HepG2 (cell line): ENCODE measurements at regions not wholly inside any gene's neighbourhood (a gene's known extent, or its start where the extent isn't known, plus 50 kb on each side); places are given as distances from the start of the nearest gene placed in this dataset.

Experiments used
- ATAC-seq: fragments of 200-7000 bp; cut with Tn5 transposase; 3 replicates; pipeline ENCODE4 v1.9.1; 2020; ENCODE audit warnings: mild to moderate bottlenecking, moderate library complexity
- BruUV-seq: library from RNA; stranded (reverse); fragments of 400-500 nt; replicated peaks from 2 replicates; lab custom pipeline; 2021; lab: Mats Ljungman, UMichigan
- CTCF ChIA-PET: fragments of 300-600 bp; formaldehyde crosslinking; extraction: SDS; loops from one replicate; lab custom pipeline; 2021; ENCODE audit warnings: low total read pairs, inconsistent platforms, low intra/inter-chr PET ratio; lab: Yijun Ruan, JAX
- POLR2A ChIA-PET: fragments of 350-600 bp; sonication (Branson Sonifier 250); formaldehyde crosslinking; loops from one replicate; lab custom pipeline; 2020; ENCODE audit warnings: antibody characterized with exemption, inconsistent platforms; lab: Yijun Ruan, JAX
- DNase-seq: peaks from one replicate; pipeline ENCODE4 v3.0.0-alpha.2; 2015; ENCODE audit warnings: low spot score
- FAIRE-seq: peaks from 3 replicates; lab custom pipeline; 2011; peaks lifted over from hg19 to GRCh38; lab: Jason Lieb, UNC
- H2AFZ ChIP-seq: one replicate; pipeline ENCODE4 v1.6.1; 2011; ENCODE audit warnings: low read length, inconsistent platforms
- H3K27ac ChIP-seq: fragments of 300-600 bp; 3 replicates; pipeline ENCODE4 v1.8.0; 2011; ENCODE audit warnings: mixed run types, mild to moderate bottlenecking, mixed read lengths, low read length, inconsistent platforms; ENCODE audit not compliant: insufficient read depth; ENCODE audit errors: extremely low read length
- H3K27me3 ChIP-seq, 2 experiments: fragments of 200-600 bp in 1 of 2; 2 replicates in 1 of 2; 3 replicates in 1 of 2; pipeline versions ENCODE4 v1.6.0 to v1.8.0; 2011; ENCODE audit warnings: low read length in 2 of 2, mild to moderate bottlenecking in 2 of 2, moderate library complexity in 2 of 2, inconsistent platforms in 1 of 2; ENCODE audit not compliant: insufficient read depth in 2 of 2, control insufficient read depth in 1 of 2
- H3K36me3 ChIP-seq, 2 experiments: fragments of 200-600 bp in 1 of 2; replicated peaks in 1 of 2; 2 replicates in 1 of 2; 3 replicates in 1 of 2; pipeline versions ENCODE4 v1.5.1 to v1.8.0; 2011; ENCODE audit warnings: low read length in 2 of 2, inconsistent platforms in 1 of 2; ENCODE audit not compliant: insufficient read depth in 2 of 2, control insufficient read depth in 1 of 2
- H3K4me1 ChIP-seq: 2 replicates; pipeline ENCODE4 v1.5.1; 2012; ENCODE audit warnings: low read length, inconsistent platforms; ENCODE audit not compliant: insufficient read depth
- H3K4me2 ChIP-seq: 2 replicates; pipeline ENCODE4 v1.6.0; 2011; ENCODE audit warnings: low read depth, low read length, inconsistent platforms
- H3K4me3 ChIP-seq, 3 experiments: fragments of 200-600 bp in 1 of 3; sonication (generic), shearing (Covaris generic) in 1 of 3; replicated peaks in 1 of 3; 2 replicates each; pipeline ENCODE4 v1.5.1; 2011 to 2016; ENCODE audit warnings: low read length in 3 of 3, inconsistent platforms in 2 of 3, low read depth in 2 of 3, mild to moderate bottlenecking in 2 of 3, control low read depth in 1 of 3, mixed read lengths in 1 of 3; ENCODE audit not compliant: insufficient read depth in 1 of 3
- H3K79me2 ChIP-seq: one replicate; pipeline ENCODE4 v1.6.1; 2011; ENCODE audit warnings: low read length, inconsistent platforms; ENCODE audit not compliant: insufficient read depth
- H3K9ac ChIP-seq: 2 replicates; pipeline ENCODE4 v1.6.0; 2011; ENCODE audit warnings: mild to moderate bottlenecking, low read depth, low read length, inconsistent platforms; ENCODE audit not compliant: insufficient read depth
- H3K9me3 ChIP-seq: 2 replicates; pipeline ENCODE4 v1.5.1; 2012; ENCODE audit warnings: mild to moderate bottlenecking, low read length
- H4K20me1 ChIP-seq: 2 replicates; pipeline ENCODE4 v1.6.0; 2011; ENCODE audit warnings: inconsistent platforms, mild to moderate bottlenecking, low read length, moderate library complexity; ENCODE audit not compliant: insufficient read depth
- GATA4 ChIP-seq: sonication (generic); IDR thresholded peaks from 2 replicates; pipeline ENCODE4 v1.6.1; 2016; ENCODE audit warnings: antibody characterized with exemption, low read depth, borderline replicate concordance
- ISL2 ChIP-seq: sonication (generic); formaldehyde crosslinking; IDR thresholded peaks from 2 replicates; pipeline ENCODE4 v1.5.0; 2020; ENCODE audit warnings: missing genetic modification reagents
- SMC3 ChIP-seq: IDR thresholded peaks from 2 replicates; pipeline ENCODE4 v1.6.1; 2011; ENCODE audit warnings: low read length, improper control_type of control experiment
- ZFP90 ChIP-seq: sonication (generic); formaldehyde crosslinking; IDR thresholded peaks from 2 replicates; pipeline ENCODE4 v1.8.0; 2022; ENCODE audit warnings: missing genetic modification reagents, mild to moderate bottlenecking, inconsistent platforms, borderline replicate concordance
- ZNF510 ChIP-seq: sonication (generic); formaldehyde crosslinking; IDR thresholded peaks from 2 replicates; pipeline ENCODE4 v1.4.0; 2020; ENCODE audit warnings: low read depth, mild to moderate bottlenecking, missing genetic modification reagents
- whole genome bisulfite sequencing: methylation state at CpG from one replicate; pipeline ENCODE4 v1.1.6; 2017; ENCODE audit warnings: low lambda C conversion rate; 5-methylcytosine and 5-hydroxymethylcytosine counted together
- in situ Hi-C: cut with HindIII; loops from 2 replicates; pipeline ENCODE4 v1.10.0; 2017; ENCODE audit warnings: low pct_unique_long_range_greater_than_20kb; ENCODE audit not compliant: extremely low pct_ligation_motif_present
- intact Hi-C: fragments of 100-400 bp; cut with micrococcal nuclease; formaldehyde crosslinking; loops from one replicate; pipeline ENCODE4 v1.10.0; 2022; ENCODE audit not compliant: unreplicated experiment
- TF ChIP-seq, protein P1 (sequence below): sonication (generic); formaldehyde crosslinking; IDR thresholded peaks from 2 replicates; pipeline ENCODE4 v1.4.0; 2020; ENCODE audit warnings: mild to moderate bottlenecking, low read depth, missing genetic modification reagents
- TF ChIP-seq, protein P2 (sequence below): sonication (generic); formaldehyde crosslinking; IDR thresholded peaks from 2 replicates; pipeline ENCODE4 v1.4.0; 2020; ENCODE audit warnings: missing genetic modification reagents
- TF ChIP-seq, protein P3 (sequence below): sonication (generic); formaldehyde crosslinking; IDR thresholded peaks from 2 replicates; pipeline ENCODE4 v1.4.0; 2020; ENCODE audit warnings: missing genetic modification reagents, borderline replicate concordance

DNA sequence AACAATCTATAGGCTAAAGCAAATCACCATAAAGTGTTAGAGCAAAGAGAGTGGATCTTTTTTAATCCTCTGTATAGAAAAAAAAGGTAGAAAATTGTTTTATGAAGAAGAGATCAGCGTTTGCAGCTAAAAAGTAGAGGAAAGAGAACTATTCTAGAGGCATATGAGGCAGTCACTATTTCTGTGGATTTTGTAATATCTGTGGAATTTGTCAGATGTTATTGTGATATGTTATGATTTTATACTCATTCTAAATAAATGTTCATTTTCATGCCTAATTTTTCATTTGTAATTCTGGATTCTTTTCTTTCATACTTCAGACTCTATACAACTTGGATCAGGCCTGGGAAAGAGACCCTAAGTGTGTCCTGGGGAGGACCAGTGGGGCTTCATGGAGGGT lies 295.0 kb upstream of the LYZL1 start:
- ATAC-seq (no peak), DNase-seq (no peak), FAIRE-seq (no peak)
- no peaks in the 10 kb centered on the region for H3K36me3 ChIP-seq
- ChIA-PET CTCF (no interaction called here), POLR2A (no interaction called here)
- no peaks in the 10 kb centered on the region for H4K20me1 ChIP-seq
- H3K27me3 ChIP-seq, result no peaks in the 10 kb centered on the region
- H3K9me3 ChIP-seq, result no peaks in the 10 kb centered on the region
- H3K79me2 ChIP-seq, result no peaks in the 10 kb centered on the region
- TF ChIP-seq, protein P1, sequence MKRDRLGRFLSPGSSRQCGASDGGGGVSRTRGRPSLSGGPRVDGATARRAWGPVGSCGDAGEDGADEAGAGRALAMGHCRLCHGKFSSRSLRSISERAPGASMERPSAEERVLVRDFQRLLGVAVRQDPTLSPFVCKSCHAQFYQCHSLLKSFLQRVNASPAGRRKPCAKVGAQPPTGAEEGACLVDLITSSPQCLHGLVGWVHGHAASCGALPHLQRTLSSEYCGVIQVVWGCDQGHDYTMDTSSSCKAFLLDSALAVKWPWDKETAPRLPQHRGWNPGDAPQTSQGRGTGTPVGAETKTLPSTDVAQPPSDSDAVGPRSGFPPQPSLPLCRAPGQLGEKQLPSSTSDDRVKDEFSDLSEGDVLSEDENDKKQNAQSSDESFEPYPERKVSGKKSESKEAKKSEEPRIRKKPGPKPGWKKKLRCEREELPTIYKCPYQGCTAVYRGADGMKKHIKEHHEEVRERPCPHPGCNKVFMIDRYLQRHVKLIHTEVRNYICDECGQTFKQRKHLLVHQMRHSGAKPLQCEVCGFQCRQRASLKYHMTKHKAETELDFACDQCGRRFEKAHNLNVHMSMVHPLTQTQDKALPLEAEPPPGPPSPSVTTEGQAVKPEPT (CRISPR knock-in tag), result no peak
- no peak for TF ChIP-seq GATA4
- TF ChIP-seq ISL2, result no peak
- TF ChIP-seq, protein P2, sequence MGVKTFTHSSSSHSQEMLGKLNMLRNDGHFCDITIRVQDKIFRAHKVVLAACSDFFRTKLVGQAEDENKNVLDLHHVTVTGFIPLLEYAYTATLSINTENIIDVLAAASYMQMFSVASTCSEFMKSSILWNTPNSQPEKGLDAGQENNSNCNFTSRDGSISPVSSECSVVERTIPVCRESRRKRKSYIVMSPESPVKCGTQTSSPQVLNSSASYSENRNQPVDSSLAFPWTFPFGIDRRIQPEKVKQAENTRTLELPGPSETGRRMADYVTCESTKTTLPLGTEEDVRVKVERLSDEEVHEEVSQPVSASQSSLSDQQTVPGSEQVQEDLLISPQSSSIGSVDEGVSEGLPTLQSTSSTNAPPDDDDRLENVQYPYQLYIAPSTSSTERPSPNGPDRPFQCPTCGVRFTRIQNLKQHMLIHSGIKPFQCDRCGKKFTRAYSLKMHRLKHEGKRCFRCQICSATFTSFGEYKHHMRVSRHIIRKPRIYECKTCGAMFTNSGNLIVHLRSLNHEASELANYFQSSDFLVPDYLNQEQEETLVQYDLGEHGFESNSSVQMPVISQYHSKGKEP (CRISPR knock-in tag), result no peak
- TF ChIP-seq, protein P3, sequence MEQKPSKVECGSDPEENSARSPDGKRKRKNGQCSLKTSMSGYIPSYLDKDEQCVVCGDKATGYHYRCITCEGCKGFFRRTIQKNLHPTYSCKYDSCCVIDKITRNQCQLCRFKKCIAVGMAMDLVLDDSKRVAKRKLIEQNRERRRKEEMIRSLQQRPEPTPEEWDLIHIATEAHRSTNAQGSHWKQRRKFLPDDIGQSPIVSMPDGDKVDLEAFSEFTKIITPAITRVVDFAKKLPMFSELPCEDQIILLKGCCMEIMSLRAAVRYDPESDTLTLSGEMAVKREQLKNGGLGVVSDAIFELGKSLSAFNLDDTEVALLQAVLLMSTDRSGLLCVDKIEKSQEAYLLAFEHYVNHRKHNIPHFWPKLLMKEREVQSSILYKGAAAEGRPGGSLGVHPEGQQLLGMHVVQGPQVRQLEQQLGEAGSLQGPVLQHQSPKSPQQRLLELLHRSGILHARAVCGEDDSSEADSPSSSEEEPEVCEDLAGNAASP (CRISPR knock-in tag), result no peak
- no peak for TF ChIP-seq ZNF510
- no peak for TF ChIP-seq ZFP90 (CRISPR knock-in tag)
- no peak for TF ChIP-seq SMC3
- intact Hi-C loops (loop anchor here (5.0 kb wide), 3 partner anchors 117 to 257 kb away; no protein-coding TSS in a partner anchor), in situ Hi-C loops (loop anchor here (5.0 kb wide), 1 partner anchor 317 kb away; the partner anchor contains the start of gene BAMBI)
- no TSS peak for BruUV-seq
- H3K4me3 ChIP-seq, result no peak overlapping the region
- no peak overlapping the region for H2AFZ ChIP-seq
- WGBS, result 63% methylated on average over 1 of the region's 1 CpG
- H3K4me2 ChIP-seq, result no peak overlapping the region
- H3K9ac ChIP-seq, result no peak overlapping the region
- no peak overlapping the region for H3K27ac ChIP-seq
- peaks cover 36% of the 10 kb centered on the region for H3K4me1 ChIP-seq
